ENCODE measurements at regions not wholly inside any gene's neighbourhood (a gene's known extent, or its start where the extent isn't known, plus 50 kb on each side); places are given as distances from the start of the nearest gene placed in this dataset.

- ChIA-PET CTCF (ENCODE audit: partially characterized antibody) (interaction anchor here (0.8 to 3.0 kb wide), 2 partner anchors 14 to 45 kb away, joined by 3 to 16 read pairs; no protein-coding TSS in a partner anchor), POLR2A (ENCODE audit: partially characterized antibody) (no interaction called here)
- no peaks in the 10 kb centered on the region for H3K23me2 ChIP-seq (ENCODE audit: low read depth, low read length)
- FAIRE-seq (no peak), DNase-seq (ENCODE audit: low read depth in 1 of 2, low spot score in 2 of 2) (no peak)
- H2BK120ac ChIP-seq (replicated peaks; ENCODE audit: low read depth, low read length), result no peak overlapping the region
- H3K4me1 ChIP-seq (replicated peaks in 1 of 4; ENCODE audit: control insufficient read depth in 3 of 4, insufficient read depth in 4 of 4, low read length in 3 of 4), result peaks cover 0 to 7% (median 2%) of the 10 kb centered on the region in 4 experiments; a peak in 3 of 7 replicates
- no peak overlapping the region for H3K4me2 ChIP-seq (ENCODE audit: insufficient read depth in 1 of 2, low read depth in 2 of 2, low read length in 2 of 2)
- no peak overlapping the region for H2AK5ac ChIP-seq (ENCODE audit: low read depth, low read length)
- H2AFZ ChIP-seq (ENCODE audit: low read length), result peak overlapping the region; percentile 98; the same call in 1 of the 2 replicates
- no peak overlapping the region for H3K23ac ChIP-seq (ENCODE audit: insufficient read length)
- H3K79me2 ChIP-seq (ENCODE audit: control insufficient read depth in 1 of 2, insufficient read depth in 2 of 2, low read length in 2 of 2), result no peaks in the 10 kb centered on the region
- no peaks in the 10 kb centered on the region for H3K79me1 ChIP-seq (ENCODE audit: low read depth, low read length)
- no peak overlapping the region for H3K4me3 ChIP-seq (ENCODE audit: extremely low read depth in 1 of 4, insufficient read depth in 2 of 4, low read depth in 3 of 4, low read length in 4 of 4)
- no peak overlapping the region for H3K9ac ChIP-seq (replicated peaks in 1 of 4; ENCODE audit: extremely low read depth in 1 of 4, low read depth in 3 of 4, low read length in 3 of 4)
- no peak overlapping the region for H3K56ac ChIP-seq (replicated peaks; ENCODE audit: insufficient read length, low read depth, low read length)
- H2BK20ac ChIP-seq (ENCODE audit: low read length), result no peak overlapping the region
- no peak overlapping the region; the same call in 1 of the 2 replicates for H2BK5ac ChIP-seq (ENCODE audit: low read depth, low read length)
- no peak overlapping the region for H4K5ac ChIP-seq (ENCODE audit: insufficient read length, low read depth, low read length)
- no peaks in the 10 kb centered on the region for H3K36me3 ChIP-seq (ENCODE audit: control insufficient read depth in 2 of 4, insufficient read depth in 4 of 4, low read length in 3 of 4)
- no peaks in the 10 kb centered on the region for H3K9me3 ChIP-seq (ENCODE audit: insufficient read depth in 2 of 2, low read depth in 1 of 2, low read length in 1 of 2)
- 71% methylated on average over 5 of the region's 6 CpGs; no CpG with 5 or more reads in 1 of the 2 experiments for WGBS, 2 experiments (ENCODE audit: extremely low coverage in 1 of 2, insufficient coverage in 1 of 2, insufficient read length in 1 of 2, insufficient replicate concordance in 2 of 2, low coverage in 1 of 2, low lambda C conversion rate in 2 of 2, missing lambda C conversion rate in 1 of 2)
- no peaks in the 10 kb centered on the region for H3K27me3 ChIP-seq (replicated peaks in 1 of 4; ENCODE audit: control insufficient read depth in 3 of 4, extremely low read depth in 1 of 4, insufficient read depth in 3 of 4, low read length in 3 of 4)
- H4K8ac ChIP-seq (ENCODE audit: extremely low read depth, insufficient read depth, low read length), result peak overlapping the region; percentile 42; the same call in 1 of the 2 replicates
- TF ChIP-seq MAFK (IDR thresholded peaks at IDR 0.05; ENCODE audit: low read depth, low read length), result no peak
- no peak for TF ChIP-seq RAD21 (IDR thresholded peaks at IDR 0.05 in 1 of 2, conservative IDR thresholded peaks at IDR 0.05 in 1 of 2; ENCODE audit: low read depth in 2 of 2, low read length in 2 of 2)
- no peak for TF ChIP-seq RXRA (IDR thresholded peaks at IDR 0.05; ENCODE audit: insufficient read depth, low read depth, low read length)
- peak; percentile 58 for TF ChIP-seq SRF (IDR thresholded peaks at IDR 0.05; ENCODE audit: low read depth, low read length)
- TF ChIP-seq CREB1 (IDR thresholded peaks at IDR 0.05), result no peak
- H4K20me1 ChIP-seq (replicated peaks in 1 of 2; ENCODE audit: control insufficient read depth in 1 of 2, insufficient read depth in 2 of 2, low read length in 2 of 2), result no peaks in the 10 kb centered on the region
- H3K27ac ChIP-seq (ENCODE audit: low read depth, low read length), result no peak overlapping the region; the same call in 1 of the 2 replicates
- no peak overlapping the region for H3K4ac ChIP-seq (replicated peaks; ENCODE audit: insufficient read length, low read depth, low read length)
- no peak overlapping the region for H4K91ac ChIP-seq (replicated peaks; ENCODE audit: insufficient read length, low read length)
- peak overlapping the region; percentile 39; the same call in 1 of the 2 replicates for H3K18ac ChIP-seq (ENCODE audit: extremely low read depth, low read length)
- H2BK12ac ChIP-seq (ENCODE audit: low read depth, low read length), result no peak overlapping the region
- no peak overlapping the region for H3K14ac ChIP-seq (ENCODE audit: insufficient read length)
- no peak overlapping the region for H2BK15ac ChIP-seq (ENCODE audit: low read length)
Measured at GRCh38 chr12:62078020-62078419, 182.2 kb upstream of the USP15 start.
